HG03045 (cell line): ENCODE measurements at regions not wholly inside any gene's neighbourhood (a gene's known extent, or its start where the extent isn't known, plus 50 kb on each side); places are given as distances from the start of the nearest gene placed in this dataset.

Experiments
- ATAC-seq: cut with Tn5 transposase; IDR thresholded peaks from one replicate; pipeline ENCODE4 v1.9.1; 2021; ENCODE audit warnings: mild to moderate bottlenecking, moderate library complexity; ENCODE audit not compliant: unreplicated experiment

DNA sequence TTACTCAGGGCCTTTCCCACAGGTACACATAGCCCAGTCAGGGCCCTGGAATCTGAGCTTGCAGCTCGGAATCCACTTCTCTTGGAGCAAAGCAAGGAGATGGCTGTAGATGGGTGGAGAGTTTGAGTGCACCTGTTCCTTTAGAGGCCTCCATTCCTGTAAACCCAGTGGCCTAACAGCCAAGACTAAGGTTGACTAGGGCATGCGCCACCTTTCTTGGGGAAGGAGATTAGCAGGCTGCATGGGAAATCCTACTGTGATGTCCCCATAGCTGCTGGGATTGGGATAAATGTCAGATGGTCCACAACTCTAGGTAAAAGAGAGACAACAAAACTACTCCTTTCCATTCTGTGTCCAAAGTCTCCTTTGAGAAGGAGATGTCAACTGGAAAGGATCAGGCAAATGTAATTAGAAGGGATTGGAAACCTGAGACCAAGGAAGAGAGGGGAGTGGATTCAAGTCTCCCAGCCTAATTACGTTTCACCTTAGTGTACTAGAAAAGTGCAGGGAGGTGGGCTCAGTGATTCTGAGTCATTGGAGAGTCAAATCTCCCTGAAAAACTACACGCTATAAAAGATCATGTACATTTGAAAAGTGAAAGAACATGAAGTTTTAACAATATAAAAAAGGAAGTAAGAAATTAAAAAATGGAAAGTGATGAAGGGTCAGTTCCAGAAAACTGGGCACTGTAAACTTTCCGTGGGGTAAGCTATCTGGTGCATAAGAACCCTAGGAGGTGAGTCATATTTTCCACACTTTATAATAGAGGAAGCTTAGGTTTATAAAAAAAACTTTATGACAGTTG is 104.2 kb downstream of the SEC61B start:
- ATAC-seq, result no peak

DNA sequence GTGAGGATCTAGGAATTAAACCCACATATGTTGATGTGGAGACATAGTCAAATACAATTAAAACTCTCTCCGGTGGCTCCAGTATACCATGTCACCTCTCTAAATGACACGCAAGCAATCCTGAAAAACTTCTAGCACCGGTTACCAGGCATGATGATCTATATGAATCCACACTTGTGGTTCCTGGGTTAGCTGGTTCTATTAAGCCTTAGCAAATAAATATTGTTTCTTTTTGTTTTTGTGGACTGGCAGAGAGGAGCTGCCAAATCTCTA is 104.8 kb downstream of the SEC61B start:
- ATAC-seq, result no peak

DNA sequence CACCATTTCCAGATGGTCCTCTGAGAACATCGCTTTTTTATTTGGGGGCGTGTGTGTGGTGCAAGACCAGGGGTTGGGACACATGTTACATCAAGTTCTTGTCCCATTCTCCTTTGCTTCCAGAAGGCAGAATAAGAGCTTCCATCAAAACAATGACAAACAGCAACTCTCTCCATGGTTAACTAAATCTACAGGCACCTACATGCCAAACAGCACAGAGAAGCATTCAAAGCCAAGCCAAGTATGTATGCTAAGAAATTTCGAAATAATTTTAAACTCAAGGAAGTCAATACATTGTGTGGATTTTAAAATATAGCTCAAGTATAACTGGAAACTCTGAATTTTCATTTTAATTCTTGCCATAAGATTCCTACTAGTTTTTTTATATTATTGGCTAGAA is 105.6 kb downstream of the SEC61B start:
- no peak for ATAC-seq

DNA sequence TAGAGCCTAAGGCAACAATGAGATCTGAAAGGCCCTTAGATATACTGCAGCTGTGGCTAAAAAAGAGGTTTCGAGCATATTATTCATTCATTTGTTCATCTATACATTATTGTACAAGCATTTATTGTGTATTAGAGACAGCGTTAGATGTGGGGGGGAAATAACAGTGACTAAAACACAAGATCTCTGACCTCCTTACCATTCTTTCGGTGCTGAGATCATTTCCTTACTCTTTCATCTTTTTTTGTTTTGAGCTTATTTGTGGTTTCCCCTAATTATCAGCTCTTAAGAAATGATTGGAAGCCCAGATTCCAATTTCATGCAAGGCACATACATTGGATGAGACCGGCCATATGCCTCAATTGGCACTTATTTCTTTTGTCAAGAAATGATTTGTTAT is 113.2 kb downstream of the SEC61B start:
- ATAC-seq, result no peak

DNA sequence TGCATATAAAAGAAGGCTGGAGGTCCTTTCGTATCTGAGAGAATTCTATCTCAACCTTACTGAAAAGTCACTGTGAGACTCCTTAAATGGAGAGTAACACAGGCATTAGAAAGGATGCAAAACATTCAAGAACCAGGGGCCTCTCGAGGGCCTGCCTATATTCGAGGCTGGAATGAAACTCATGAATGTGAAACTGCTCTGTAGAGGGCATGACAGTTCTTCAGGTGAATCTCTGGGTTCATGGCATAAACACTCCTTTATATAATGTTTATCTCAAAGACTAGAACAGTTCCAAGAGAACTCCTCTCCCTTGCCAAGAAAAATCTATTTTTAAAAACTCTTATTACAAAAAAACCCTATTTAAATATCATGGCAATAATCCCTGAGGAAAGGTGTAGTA is 113.9 kb downstream of the SEC61B start:
- no peak for ATAC-seq

DNA sequence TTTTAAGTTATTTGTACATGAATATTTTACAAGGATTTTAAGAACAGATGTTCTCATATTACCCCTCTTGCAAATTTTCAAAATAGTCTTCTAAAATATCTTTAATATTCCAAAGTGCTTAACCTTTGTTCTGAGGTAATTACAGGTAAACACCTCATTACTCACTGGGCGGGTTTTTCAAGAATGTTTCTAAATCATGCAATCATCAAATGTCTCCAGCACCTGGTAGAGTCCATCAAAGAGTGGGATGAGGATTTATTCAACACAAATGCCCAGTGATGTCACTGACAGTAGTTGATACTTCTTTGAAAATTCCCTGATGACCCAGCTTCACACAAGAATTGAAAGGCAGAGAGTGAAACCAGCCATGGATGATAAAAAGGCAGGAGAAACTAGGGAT is 114.4 kb downstream of the SEC61B start:
- no peak for ATAC-seq

DNA sequence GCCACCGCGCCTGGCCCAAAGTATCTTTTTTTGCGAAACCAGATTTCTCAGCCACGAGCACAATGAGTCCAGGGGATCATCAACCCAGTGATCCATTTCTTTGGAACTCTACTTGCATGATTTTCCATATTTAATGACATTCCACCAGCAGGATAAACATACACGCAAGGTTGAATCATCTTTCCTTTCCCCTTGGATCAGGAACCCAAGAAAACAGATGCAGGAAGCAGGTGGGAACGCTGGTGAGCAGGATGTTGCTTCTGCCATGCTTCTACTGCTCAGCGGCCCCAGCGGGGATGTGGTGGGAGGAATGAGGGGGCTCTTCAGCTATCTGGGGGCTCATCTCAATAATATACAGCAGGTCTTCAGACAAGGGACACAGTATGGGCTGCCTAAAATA is 118.2 kb downstream of the SEC61B start:
- ATAC-seq, result no peak

DNA sequence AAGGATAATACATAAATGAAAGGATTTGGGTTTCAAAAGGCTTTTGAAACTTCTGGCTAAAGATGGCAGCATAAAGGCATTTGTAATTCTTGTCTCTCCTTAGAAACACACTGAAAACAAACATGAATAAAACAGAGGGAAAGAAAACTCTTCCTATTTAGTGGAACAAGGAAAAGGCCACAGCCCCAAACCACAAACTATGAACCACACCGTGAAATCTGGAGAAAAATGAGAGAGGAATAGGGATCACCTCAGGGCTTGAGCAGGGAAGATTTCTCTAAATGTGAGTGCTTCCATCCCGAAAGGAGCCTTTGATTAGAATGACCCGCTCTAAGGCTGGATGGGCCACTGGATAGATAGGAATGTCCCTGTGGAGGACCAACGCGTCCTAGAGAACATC is 119.6 kb downstream of the SEC61B start:
- no peak for ATAC-seq

DNA sequence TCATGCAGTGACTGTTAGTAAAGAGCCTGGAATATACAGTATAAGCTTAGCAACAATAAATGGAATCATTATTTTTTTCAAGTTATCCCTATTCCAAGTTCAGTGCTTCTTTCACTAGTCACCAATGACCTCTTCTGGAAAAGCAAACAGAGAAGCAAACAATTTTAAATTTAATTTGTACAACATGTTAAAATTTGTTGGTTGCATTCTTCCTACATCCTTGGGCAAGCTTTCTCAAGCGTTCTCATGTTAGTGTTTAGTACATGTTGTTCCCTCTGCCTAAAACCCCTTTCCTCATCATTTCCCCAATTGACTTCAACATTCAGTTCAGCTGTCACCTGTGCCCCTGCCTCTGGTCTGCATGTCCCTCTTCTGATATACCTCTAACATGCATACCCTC is 123.4 kb downstream of the SEC61B start:
- no peak for ATAC-seq

DNA sequence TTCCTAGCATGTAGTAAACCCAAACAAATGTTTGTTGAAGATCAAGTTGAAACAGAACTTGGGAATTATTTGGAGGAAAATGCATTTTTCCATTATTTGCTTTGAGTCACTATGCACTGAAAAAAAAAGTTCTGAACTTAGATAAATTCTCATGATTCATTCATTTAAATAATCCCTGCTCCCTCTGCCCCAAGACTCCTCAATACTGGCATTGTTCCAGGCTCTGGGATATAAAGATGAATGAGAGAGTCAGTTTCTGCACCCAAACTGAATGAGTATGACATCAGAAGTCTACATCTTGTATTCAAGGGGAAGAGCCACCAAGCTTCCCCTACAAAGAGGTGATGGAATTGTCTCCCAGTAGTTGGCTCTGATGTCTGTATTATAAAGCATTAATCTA is 123.9 kb downstream of the SEC61B start:
- ATAC-seq, result no peak

DNA sequence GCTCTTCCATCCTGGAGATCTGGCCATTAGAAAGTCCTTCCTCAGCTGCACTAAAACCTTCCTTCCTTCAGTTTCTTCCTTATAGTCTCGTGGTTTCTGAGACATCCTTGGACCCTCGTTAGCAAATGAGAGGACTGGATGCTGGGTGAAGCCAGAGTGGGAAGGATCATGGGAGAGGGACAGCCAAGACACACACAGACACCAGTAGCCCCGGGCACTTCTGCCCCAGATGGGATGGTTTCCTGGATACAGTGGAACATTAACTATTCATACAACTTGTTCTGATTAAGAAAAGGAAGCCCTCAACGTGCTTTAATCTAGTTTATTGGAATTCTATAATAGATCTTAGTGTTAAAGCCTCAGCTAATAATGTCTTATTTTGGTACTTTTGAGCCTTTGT is 125.5 kb downstream of the SEC61B start:
- no peak for ATAC-seq

DNA sequence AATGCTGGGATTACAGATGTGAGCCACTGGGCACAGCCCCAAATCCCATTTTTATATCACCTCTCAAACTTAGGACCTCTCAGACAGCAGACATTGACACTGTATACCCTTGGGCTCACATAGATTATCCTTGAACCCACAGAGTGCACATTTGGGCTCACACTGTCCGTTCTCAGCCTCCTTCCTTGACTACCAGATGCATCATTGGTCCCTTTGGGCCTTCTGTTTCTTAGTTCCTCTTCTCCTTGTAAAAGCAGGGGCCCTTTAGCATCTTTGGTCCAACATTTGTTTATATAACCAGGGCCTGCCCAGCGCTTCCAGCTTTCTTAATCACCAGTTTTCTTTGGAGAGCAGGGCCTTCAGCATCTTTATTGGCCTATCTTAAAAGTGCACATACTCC is 126.2 kb downstream of the SEC61B start:
- no peak for ATAC-seq

DNA sequence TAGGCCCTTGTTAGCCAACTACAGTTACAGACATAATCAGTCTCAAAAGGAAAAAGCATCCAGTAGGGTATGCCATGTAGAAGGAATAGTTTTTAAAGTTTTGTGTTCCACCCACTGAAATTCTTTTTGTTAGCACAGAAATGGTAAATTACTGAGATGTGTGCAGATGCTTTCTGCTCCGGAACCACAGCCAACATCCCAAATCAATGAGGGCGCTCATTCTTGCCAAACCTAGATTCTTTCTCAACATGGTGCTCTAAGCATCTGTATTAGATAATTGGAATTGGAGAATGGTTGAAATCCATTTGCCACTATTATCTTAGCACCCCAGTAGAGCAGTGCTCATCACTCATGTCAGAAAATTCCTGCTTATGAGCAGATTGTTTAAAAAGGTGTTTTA is 127.8 kb downstream of the SEC61B start:
- ATAC-seq, result no peak

DNA sequence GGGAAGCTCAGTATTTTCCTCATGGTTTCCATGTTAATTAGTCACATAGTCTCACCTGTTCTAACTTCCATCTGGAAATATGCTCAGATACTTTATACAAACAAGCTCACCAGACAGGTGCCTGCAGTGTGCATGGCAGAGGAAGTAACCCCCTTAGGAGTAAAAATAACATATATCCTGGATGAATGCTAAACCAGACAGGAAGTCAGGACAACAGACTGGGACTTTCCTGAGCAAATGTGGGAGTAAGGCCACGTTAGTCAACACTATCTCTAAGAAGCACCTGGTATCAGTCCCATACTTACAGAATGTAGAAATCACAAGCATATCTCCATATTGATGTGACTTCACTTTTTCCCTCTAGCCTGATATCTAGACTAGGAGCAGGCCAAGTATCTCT is 128.4 kb downstream of the SEC61B start:
- ATAC-seq, result no peak

DNA sequence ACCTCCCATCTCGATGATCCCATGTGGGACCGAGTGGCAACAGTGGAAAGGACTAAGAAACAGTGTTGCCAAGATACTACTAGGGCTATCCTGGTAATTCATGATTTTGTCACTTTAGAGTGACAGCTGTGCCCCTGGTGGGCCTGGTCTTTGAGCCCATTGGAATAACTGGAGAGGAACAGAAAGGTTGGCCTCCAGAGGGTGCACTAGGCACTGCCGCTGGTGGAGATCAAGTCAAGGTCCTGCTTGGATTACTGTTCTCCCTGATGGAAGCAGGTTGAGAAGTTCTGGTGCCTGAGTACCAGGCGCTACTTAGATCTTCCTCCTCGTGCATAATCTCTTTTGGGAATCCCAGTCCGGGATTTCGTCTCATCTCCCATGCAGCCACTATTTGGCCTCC is 129.6 kb downstream of the SEC61B start:
- no peak for ATAC-seq

DNA sequence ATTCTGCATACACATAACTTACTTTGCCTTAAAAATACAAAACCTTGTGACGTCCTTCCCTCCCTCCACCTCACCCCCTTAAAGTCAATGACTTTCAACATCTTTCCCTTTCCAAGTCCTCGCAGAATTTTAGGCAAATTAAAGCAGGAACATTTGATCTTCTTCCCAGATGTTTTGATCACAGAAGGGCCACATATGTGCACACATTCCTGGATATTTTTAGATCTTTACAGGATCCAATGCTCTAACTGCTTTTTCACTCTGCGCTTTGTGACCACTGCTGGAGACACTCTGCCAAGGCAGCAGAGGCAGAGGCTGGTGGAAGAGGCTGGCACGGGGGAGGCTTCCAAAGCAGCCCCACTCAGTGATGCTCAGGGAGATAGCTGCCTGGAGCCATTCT is 130.7 kb downstream of the SEC61B start:
- ATAC-seq, result no peak

DNA sequence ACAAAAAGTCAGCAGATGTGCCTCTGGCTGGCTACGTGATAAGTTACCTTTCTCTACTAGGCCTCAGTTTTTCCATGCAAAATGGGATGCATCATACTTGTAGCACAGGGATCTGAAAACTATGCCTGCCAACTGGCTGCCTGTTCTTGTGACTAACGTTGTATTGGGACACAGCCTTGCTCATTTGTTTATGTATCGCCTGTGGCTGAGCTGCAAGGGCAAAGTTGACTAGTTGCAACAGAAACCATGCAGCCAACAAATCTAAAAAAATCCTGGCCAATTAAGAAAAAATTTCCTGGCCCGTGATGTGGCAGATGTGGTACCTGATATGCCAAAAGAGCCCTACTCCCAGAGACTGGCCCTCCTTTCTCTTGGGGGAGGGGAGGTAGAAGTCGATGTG is 131.3 kb downstream of the SEC61B start:
- no peak for ATAC-seq

DNA sequence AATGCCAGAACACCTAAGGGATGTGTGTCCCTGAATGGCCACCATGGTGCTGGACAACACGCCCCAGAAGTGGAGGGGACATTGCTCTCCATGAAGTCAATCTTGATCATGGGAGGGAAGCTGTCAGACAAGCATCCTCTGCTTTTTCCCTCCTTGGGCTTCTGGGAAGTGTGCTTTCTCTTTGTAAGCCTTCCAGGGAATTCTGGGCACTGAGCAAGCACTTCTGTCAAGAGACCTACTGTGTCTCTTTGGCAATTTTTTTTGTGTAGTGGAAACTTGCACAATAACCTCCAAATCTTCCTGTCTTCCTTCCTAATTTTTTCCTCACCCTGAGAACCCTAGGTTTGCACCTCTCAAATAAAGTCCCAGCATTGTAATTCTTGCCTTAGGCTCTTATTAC is 132.0 kb downstream of the SEC61B start:
- no peak for ATAC-seq

DNA sequence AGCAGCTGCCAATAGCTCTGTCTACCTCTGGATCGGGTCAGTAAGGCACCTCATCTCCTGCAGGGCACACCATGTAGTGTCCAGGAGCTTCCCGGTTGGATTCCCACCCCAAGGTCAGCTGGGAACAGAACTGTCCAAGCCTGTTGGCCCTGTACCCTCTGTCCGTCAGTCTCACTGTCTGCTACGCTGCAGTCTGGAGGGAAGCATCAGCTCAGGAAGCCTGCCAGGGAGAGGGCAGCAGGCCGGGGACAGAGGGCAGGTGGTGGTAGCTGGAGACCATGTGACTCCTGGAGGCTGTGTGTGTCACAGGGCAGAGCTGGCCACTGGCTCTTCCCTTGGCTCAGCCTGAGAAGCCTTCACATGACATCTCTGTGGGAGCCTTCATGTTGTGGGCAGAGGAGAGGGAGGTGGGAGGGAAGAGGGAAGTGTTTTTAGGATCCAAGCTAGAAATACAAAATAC is 134.5 kb downstream of the SEC61B start:
- ATAC-seq, result no peak

DNA sequence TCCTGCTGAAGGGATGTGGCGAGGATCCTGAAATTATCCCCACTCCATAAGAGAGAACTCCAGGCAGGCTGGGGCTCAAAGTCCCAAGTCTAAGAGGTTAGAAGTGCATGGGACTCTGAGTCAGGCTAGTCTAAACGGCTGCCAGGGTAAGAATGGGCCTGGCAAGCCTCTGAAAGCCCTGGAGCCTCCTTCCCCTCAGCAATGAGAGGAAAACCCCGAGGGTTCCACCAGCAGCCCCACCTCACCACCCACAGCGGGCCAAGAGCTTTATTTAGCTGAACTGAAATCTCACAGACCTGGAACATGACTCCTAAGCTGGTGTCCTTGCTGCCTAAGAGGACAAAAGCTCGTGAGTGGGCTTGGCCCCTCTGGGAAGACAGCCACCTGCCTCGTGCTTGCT is 135.5 kb downstream of the SEC61B start:
- no peak for ATAC-seq

DNA sequence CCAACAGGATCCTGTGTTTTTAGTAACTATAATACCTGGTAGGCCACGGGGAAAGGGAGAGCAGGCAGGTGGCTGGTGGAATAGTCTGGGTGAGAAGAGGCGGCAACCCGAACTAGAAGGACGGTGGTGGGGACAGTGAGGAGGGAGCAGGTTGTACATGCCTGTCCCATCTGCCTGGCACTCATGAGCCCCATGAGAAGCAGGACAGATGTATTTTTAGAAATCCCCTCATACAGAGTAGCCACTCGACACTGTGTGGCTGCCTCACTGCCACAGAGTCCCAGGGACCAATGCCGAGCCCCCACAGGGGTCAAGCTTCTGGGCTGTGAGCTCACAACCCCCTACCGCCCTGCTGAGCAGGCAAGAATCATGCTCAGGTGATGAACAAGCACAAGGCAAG is 136.6 kb downstream of the SEC61B start:
- ATAC-seq, result no peak

DNA sequence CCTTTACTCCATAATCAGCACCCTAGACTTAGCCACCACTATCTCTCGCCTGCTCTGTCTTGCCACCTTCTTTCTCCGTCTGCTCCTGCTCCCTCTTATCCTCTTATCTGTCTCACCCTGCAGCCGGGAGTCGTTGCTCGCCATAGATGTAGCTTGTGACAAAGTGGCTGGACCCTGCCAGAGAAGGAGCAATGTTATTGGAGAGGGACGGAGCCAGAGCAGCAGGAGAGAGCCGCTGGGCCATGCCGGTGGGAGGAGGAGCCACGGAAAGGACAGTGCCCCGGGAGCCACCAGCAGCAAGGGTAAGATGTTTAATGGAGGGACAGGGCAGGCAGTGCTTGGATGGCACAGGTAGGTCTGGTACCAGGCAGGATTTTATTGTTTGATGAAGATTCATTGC is 137.3 kb downstream of the SEC61B start:
- ATAC-seq, result no peak

DNA sequence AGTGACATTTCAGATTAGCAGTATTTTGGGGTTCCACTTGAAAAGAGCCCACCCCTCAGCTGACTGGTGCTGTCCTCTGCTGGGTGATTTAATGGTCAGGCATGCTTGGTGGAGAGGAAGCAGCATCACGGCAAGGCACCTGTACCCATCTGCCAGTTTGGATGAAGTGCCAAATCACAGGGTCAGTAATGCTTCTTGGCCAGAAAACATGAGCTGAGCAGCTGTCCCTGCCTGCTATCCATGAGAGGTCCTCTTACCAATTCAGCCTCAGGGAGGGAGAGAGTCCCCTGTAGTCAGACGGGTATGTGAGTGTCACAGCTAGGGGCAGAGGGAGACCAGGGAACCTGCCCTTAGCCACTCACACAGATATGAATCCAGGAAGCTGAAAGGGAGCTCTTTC is 137.9 kb downstream of the SEC61B start:
- ATAC-seq, result no peak
